ENCODE measurements at regions not wholly inside any gene's neighbourhood (a gene's known extent, or its start where the extent isn't known, plus 50 kb on each side); places are given as distances from the start of the nearest gene placed in this dataset.

- intact Hi-C loops (cut with DNase I; ENCODE audit: low total_unique reads): no loop called here
- Histone ChIP-seq H3K36me3 (ENCODE audit: low read depth, missing control alignments) (no peaks in the 10 kb centered on the region), H3K9me3 (no peaks in the 10 kb centered on the region), H3K27me3 (no peaks in the 10 kb centered on the region), H3K27ac (no peak overlapping the region), H3K4me3 (no peak overlapping the region), H3K4me1 (no peaks in the 10 kb centered on the region)
- TF ChIP-seq, protein P1, sequence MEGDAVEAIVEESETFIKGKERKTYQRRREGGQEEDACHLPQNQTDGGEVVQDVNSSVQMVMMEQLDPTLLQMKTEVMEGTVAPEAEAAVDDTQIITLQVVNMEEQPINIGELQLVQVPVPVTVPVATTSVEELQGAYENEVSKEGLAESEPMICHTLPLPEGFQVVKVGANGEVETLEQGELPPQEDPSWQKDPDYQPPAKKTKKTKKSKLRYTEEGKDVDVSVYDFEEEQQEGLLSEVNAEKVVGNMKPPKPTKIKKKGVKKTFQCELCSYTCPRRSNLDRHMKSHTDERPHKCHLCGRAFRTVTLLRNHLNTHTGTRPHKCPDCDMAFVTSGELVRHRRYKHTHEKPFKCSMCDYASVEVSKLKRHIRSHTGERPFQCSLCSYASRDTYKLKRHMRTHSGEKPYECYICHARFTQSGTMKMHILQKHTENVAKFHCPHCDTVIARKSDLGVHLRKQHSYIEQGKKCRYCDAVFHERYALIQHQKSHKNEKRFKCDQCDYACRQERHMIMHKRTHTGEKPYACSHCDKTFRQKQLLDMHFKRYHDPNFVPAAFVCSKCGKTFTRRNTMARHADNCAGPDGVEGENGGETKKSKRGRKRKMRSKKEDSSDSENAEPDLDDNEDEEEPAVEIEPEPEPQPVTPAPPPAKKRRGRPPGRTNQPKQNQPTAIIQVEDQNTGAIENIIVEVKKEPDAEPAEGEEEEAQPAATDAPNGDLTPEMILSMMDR (IDR thresholded peaks at IDR 0.05): no peak
- TF ChIP-seq POLR2A (IDR thresholded peaks at IDR 0.05): no peak
- 54 to 55% methylated on average over 5 of the region's 5 CpGs for WGBS, 2 donors
- no peak for DNase-seq
Measured at GRCh38 chr6:96450082-96450769, 71.4 kb upstream of the UFL1 start.

GRCh38 chr6:96450770-96451130 is 70.9 kb upstream of the UFL1 start:
- no peak for TF ChIP-seq POLR2A (IDR thresholded peaks at IDR 0.05)
- TF ChIP-seq, protein P1 (IDR thresholded peaks at IDR 0.05): no peak
- Histone ChIP-seq H3K27ac (no peak overlapping the region), H3K36me3 (ENCODE audit: low read depth, missing control alignments) (no peaks in the 10 kb centered on the region), H3K4me3 (no peak overlapping the region), H3K9me3 (no peaks in the 10 kb centered on the region), H3K27me3 (no peaks in the 10 kb centered on the region), H3K4me1 (no peaks in the 10 kb centered on the region)
- intact Hi-C loops (cut with DNase I; ENCODE audit: low total_unique reads): no loop called here
- DNase-seq: no peak

DNA sequence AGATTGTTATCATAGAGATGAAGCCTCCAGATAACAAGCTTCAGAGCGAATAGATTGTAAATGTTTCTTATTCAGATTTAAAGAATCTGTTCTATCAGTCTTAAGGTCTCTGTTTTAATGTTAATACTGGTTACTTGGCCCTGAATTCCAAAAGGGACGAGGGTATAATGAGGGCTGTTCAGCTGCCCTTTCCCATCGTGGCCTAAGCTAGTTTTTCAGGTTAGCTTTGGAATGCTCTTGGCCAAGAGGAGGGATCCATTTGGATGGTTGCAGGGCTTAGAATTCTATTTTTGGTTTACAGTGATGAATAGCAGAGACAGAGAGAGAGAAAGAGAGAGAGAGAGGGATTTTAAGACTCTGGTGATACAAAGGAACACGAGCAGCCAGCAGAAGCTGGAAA is 62.8 kb upstream of the UFL1 start:
- no peaks in the 10 kb centered on the region for H3K4me1 ChIP-seq
- intact Hi-C loops (cut with DNase I; ENCODE audit: low total_unique reads): no loop called here
- no peak for TF ChIP-seq POLR2A (IDR thresholded peaks at IDR 0.05)
- TF ChIP-seq, protein P1 (IDR thresholded peaks at IDR 0.05): no peak
- H3K27me3 ChIP-seq: no peaks in the 10 kb centered on the region
- no peak overlapping the region for H3K27ac ChIP-seq
- no peak for DNase-seq
- no peaks in the 10 kb centered on the region for H3K9me3 ChIP-seq
- no peaks in the 10 kb centered on the region for H3K36me3 ChIP-seq (ENCODE audit: low read depth, missing control alignments)
- no peak overlapping the region for H3K4me3 ChIP-seq
- 59 to 60% methylated on average over 4 of the region's 4 CpGs for WGBS, 2 donors

DNA sequence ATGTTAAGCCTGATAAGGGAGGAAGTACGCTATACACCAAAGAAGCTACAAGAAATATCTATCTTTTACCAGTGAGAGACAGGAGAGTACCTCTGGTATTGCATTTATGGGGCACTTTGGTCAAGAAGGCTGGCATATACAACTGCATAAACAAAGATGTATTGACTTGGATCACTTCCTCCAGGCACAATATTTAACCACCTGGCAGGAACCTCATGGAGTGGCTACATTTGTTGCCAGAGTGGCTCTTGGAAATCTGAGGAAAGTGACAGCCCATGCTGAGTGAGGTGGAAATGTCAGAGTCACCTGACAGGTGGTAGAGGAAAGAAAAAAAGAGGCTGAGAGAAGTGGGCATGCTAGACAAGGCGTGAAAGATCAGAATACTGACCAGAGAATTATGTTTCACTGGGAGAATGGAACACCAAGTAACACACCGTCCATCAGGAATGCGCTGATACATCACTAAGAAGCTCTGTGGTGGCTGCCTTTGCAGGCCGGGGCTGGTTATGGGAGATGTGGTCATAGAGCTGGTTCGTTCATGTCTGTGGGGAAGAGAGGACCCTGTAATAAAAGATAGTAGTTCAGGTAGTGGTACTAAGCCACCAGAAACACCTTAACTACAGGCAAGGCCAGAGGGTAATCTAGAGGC is 61.4 kb upstream of the UFL1 start:
- intact Hi-C loops (cut with DNase I; ENCODE audit: low total_unique reads): no loop called here
- no peaks in the 10 kb centered on the region for H3K27me3 ChIP-seq
- H3K4me3 ChIP-seq: no peak overlapping the region
- H3K4me1 ChIP-seq: no peaks in the 10 kb centered on the region
- DNase-seq: no peak
- no peaks in the 10 kb centered on the region for H3K9me3 ChIP-seq
- WGBS, 2 donors: 86 to 92% methylated on average over 6 of the region's 6 CpGs
- TF ChIP-seq, protein P1 (IDR thresholded peaks at IDR 0.05): no peak
- no peak for TF ChIP-seq POLR2A (IDR thresholded peaks at IDR 0.05)
- H3K27ac ChIP-seq: no peak overlapping the region
- no peaks in the 10 kb centered on the region for H3K36me3 ChIP-seq (ENCODE audit: low read depth, missing control alignments)

All from testis (tissue), 2 donors.